Natural killer cell (primary cell): ENCODE measurements at regions not wholly inside any gene's neighbourhood (a gene's known extent, or its start where the extent isn't known, plus 50 kb on each side); places are given as distances from the start of the nearest gene placed in this dataset.

Experiments used
- ATAC-seq, 3 donors: fragments of 150-1000 bp in 2 of 3; fragments of 200-7000 bp in 1 of 3; cut with Tn5 transposase; 1 replicate in 1 of 3; 2 replicates in 2 of 3; pipeline ENCODE4 v1.10.0; 2021; ENCODE audit warnings: mild to moderate bottlenecking in 2 of 3, moderate library complexity in 2 of 3
- DNase-seq, 2 donors: peaks; one replicate each; pipeline versions ENCODE4 v3.0.0 to v3.0.0-alpha.2; 2013 to 2021; ENCODE audit warnings: mixed read lengths in 1 of 2
- H3K27ac ChIP-seq: one replicate; pipeline ENCODE4 v1.5.1; 2013; ENCODE audit warnings: mild to moderate bottlenecking, low read length
- H3K27me3 ChIP-seq: one replicate; pipeline ENCODE4 v1.6.1; 2013; ENCODE audit warnings: low read length; ENCODE audit not compliant: control insufficient read depth, insufficient read depth
- H3K36me3 ChIP-seq: one replicate; pipeline ENCODE4 v1.6.1; 2013; ENCODE audit warnings: low read length; ENCODE audit not compliant: control insufficient read depth, insufficient read depth
- H3K4me1 ChIP-seq: one replicate; pipeline ENCODE4 v1.6.1; 2013; ENCODE audit warnings: low read length; ENCODE audit not compliant: control insufficient read depth, insufficient read depth
- H3K4me3 ChIP-seq: one replicate; pipeline ENCODE4 v1.5.1; 2013; ENCODE audit warnings: low read length
- H3K9me3 ChIP-seq: one replicate; pipeline ENCODE4 v1.6.1; 2013; ENCODE audit warnings: low read length; ENCODE audit not compliant: control insufficient read depth, insufficient read depth
- H3K27ac Mint-ChIP-seq, 2 donors: one replicate each; pipeline ENCODE4 v1.8.0; 2022; ENCODE audit warnings: mild to moderate bottlenecking in 2 of 2, mixed read lengths in 2 of 2, moderate library complexity in 1 of 2
- H3K27me3 Mint-ChIP-seq, 2 donors: one replicate each; pipeline ENCODE4 v1.8.0; 2022; ENCODE audit warnings: low read depth in 2 of 2, mixed read lengths in 2 of 2
- H3K36me3 Mint-ChIP-seq: one replicate; pipeline ENCODE4 v1.8.0; 2022; ENCODE audit warnings: mixed read lengths
- H3K4me1 Mint-ChIP-seq, 2 donors: one replicate each; pipeline ENCODE4 v1.8.0; 2022; ENCODE audit warnings: mixed read lengths in 2 of 2
- H3K4me3 Mint-ChIP-seq: one replicate; pipeline ENCODE4 v1.8.0; 2022; ENCODE audit warnings: mild to moderate bottlenecking, moderate library complexity, mixed read lengths
- H3K9me3 Mint-ChIP-seq, 2 donors: one replicate each; pipeline ENCODE4 v1.8.0; 2022; ENCODE audit warnings: mixed read lengths in 2 of 2
- CTCF ChIP-seq: fragments of 200-600 bp; IDR thresholded peaks from one replicate; pipeline ENCODE4 v1.8.0; 2022; ENCODE audit warnings: antibody characterized with exemption
- WGBS: methylation state at CpG from one replicate; pipeline ENCODE4 v1.1.7; 2013; ENCODE audit warnings: missing lambda C conversion rate; ENCODE audit not compliant: insufficient coverage; 5-methylcytosine and 5-hydroxymethylcytosine counted together
- intact Hi-C: fragments of 100-400 bp; cut with micrococcal nuclease; formaldehyde crosslinking; loops from one replicate; pipeline ENCODE4 v1.14.2; 2022

DNA sequence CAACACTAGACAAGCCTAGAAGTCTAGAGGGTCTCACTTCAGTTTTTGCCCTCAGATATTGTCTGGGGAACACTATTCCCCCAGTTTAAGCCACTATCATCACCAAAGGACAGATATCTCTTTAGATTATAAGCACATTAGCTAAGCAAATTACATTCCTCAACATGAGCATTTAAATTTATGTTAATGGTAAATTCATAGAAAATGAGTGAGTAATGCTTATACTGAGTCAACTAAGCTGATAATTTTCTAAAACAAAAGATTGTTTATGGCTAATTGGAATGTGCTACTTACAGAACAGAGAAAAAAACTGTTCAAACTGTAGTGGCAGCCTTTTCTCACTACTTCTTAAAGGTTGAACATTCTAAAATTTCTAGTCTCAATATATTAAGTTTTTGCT lies 290.2 kb downstream of the SLITRK1 start:
- Histone ChIP-seq H3K27me3 (no peaks in the 10 kb centered on the region), H3K4me1 (no peaks in the 10 kb centered on the region)

GRCh38 chr13:83589814-83590213 lies 292.5 kb downstream of the SLITRK1 start:
- H3K27me3 ChIP-seq: no peaks in the 10 kb centered on the region
- no peak for ATAC-seq
- H3K4me1 Mint-ChIP-seq: no peaks in the 10 kb centered on the region
- DNase-seq: no peak
- intact Hi-C loops: no loop called here
- H3K27ac ChIP-seq: no peak overlapping the region
- no CpG with 5 or more reads among the region's 1 CpG for WGBS
- no peaks in the 10 kb centered on the region for H3K36me3 ChIP-seq
- H3K9me3 ChIP-seq: no peaks in the 10 kb centered on the region
- H3K4me1 ChIP-seq: no peaks in the 10 kb centered on the region
- no peak overlapping the region for H3K4me3 Mint-ChIP-seq
- H3K9me3 Mint-ChIP-seq: peaks cover 7 to 13% of the 10 kb centered on the region in 2 donors
- H3K27ac Mint-ChIP-seq: no peak overlapping the region
- no peaks in the 10 kb centered on the region for H3K36me3 Mint-ChIP-seq
- H3K27me3 Mint-ChIP-seq: no peaks in the 10 kb centered on the region
- TF ChIP-seq CTCF: no peak
- no peak overlapping the region for H3K4me3 ChIP-seq

More for the DNA sequence above, 290.2 kb downstream of the SLITRK1 start:
- H3K36me3 Mint-ChIP-seq: peaks cover 7% of the 10 kb centered on the region
- ATAC-seq (no peak), DNase-seq (no peak)
- Histone ChIP-seq H3K9me3 (no peaks in the 10 kb centered on the region), H3K36me3 (no peaks in the 10 kb centered on the region), H3K4me3 (no peak overlapping the region), H3K27ac (no peak overlapping the region)
- no peak overlapping the region for H3K27ac Mint-ChIP-seq
- H3K9me3 Mint-ChIP-seq: peaks cover 12 to 18% of the 10 kb centered on the region in 2 donors
- TF ChIP-seq CTCF: no peak
- H3K27me3 Mint-ChIP-seq: no peaks in the 10 kb centered on the region
- no peak overlapping the region for H3K4me3 Mint-ChIP-seq
- intact Hi-C loops: no loop called here
- H3K4me1 Mint-ChIP-seq: no peaks in the 10 kb centered on the region

- Mint-ChIP-seq H3K27me3 (no peaks in the 10 kb centered on the region), H3K9me3 (peaks cover 13 to 21% of the 10 kb centered on the region in 2 donors), H3K4me1 (no peaks in the 10 kb centered on the region), H3K27ac (no peak overlapping the region), H3K4me3 (no peak overlapping the region), H3K36me3 (no peaks in the 10 kb centered on the region)
- no peak for TF ChIP-seq CTCF
- Histone ChIP-seq H3K4me1 (no peaks in the 10 kb centered on the region), H3K27me3 (no peaks in the 10 kb centered on the region), H3K9me3 (no peaks in the 10 kb centered on the region), H3K36me3 (no peaks in the 10 kb centered on the region), H3K27ac (no peak overlapping the region), H3K4me3 (no peak overlapping the region)
- no peak for DNase-seq
- ATAC-seq: no peak
- no CpG with 5 or more reads among the region's 2 CpGs for WGBS
- intact Hi-C loops: no loop called here
These were observed 305.1 kb downstream of the SLITRK1 start for GRCh38 chr13:83577183-83577582.

DNA sequence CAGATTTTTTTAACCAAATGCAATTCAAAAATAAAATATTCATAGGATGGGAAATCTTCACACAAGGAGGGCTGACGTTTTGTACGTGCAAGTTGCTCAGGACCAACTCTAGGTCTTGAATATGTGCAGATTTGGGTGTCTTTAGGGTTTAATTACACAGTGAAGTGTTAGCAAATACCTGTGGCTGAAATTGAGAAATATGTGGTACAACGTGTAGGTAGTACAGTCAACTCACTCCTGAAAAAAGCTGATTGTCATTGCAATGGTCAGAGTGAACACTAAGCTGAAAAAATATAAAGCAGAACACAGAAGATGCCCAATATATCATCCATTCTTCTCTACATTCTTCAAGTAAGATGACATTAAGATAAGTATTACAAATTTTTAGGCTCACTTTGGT lies 314.3 kb downstream of the SLITRK1 start:
- DNase-seq (no peak), ATAC-seq (no peak)
- Mint-ChIP-seq H3K4me3 (no peak overlapping the region), H3K36me3 (no peaks in the 10 kb centered on the region), H3K27ac (no peak overlapping the region), H3K27me3 (no peaks in the 10 kb centered on the region), H3K9me3 (peaks cover 7 to 13% of the 10 kb centered on the region in 2 donors), H3K4me1 (no peaks in the 10 kb centered on the region)
- TF ChIP-seq CTCF: no peak
- Histone ChIP-seq H3K27ac (no peak overlapping the region), H3K36me3 (no peaks in the 10 kb centered on the region), H3K4me1 (no peaks in the 10 kb centered on the region), H3K4me3 (no peak overlapping the region), H3K27me3 (no peaks in the 10 kb centered on the region), H3K9me3 (peaks cover 6% of the 10 kb centered on the region)
- no CpG with 5 or more reads among the region's 3 CpGs for WGBS
- intact Hi-C loops: no loop called here
